Activated CD4-positive, alpha-beta T cell treated with anti-CD3 and anti-CD28 coated beads, Interleukin-2, amount 50 U/mL, for 1 hour (primary cell): ENCODE measurements at regions not wholly inside any gene's neighbourhood (a gene's known extent, or its start where the extent isn't known, plus 50 kb on each side); places are given as distances from the start of the nearest gene placed in this dataset.
"Not testable (repeated sequence)": the region's sequence is repeated elsewhere in the genome, so short reads cannot be mapped to it uniquely, and the experiment has no call there.

Experiments used
- DNase-seq: peaks from one replicate; pipeline ENCODE4 v3.0.0-alpha.2; 2020

GRCh38 chr2:234405462-234405861, 91.4 kb downstream of the ARL4C start:
- DNase-seq: no peak

- no peak for DNase-seq
These were observed 91.9 kb downstream of the ARL4C start for GRCh38 chr2:234404957-234405356.

- no peak for DNase-seq
These were observed 93.1 kb downstream of the ARL4C start for GRCh38 chr2:234403751-234404150.

GRCh38 chr2:234403074-234403473, 93.8 kb downstream of the ARL4C start:
- no peak for DNase-seq

GRCh38 chr2:234401426-234401825, 95.5 kb downstream of the ARL4C start:
- no peak for DNase-seq

GRCh38 chr2:234399451-234400246, 97.2 kb downstream of the ARL4C start:
- DNase-seq: no peak

- no peak for DNase-seq
These were observed 98.3 kb downstream of the ARL4C start for GRCh38 chr2:234398531-234398930.

- DNase-seq: no peak
These were observed 100.9 kb downstream of the ARL4C start for GRCh38 chr2:234395891-234396420.

GRCh38 chr2:234394450-234394849, 102.4 kb downstream of the ARL4C start:
- DNase-seq: no peak

- DNase-seq: no peak
These were observed 103.5 kb downstream of the ARL4C start for GRCh38 chr2:234393354-234393753.

GRCh38 chr2:234392041-234392615, 104.8 kb downstream of the ARL4C start:
- no peak for DNase-seq

GRCh38 chr2:234391625-234392024, 105.3 kb downstream of the ARL4C start:
- no peak for DNase-seq

- not testable (repeated sequence) for DNase-seq
These were observed 107.2 kb downstream of the ARL4C start for GRCh38 chr2:234389661-234390060.

- no peak for DNase-seq
These were observed 108.3 kb downstream of the ARL4C start for GRCh38 chr2:234388591-234388990.

GRCh38 chr2:234386971-234387370, 109.9 kb downstream of the ARL4C start:
- DNase-seq: no peak

GRCh38 chr2:234382131-234382530, 114.8 kb downstream of the ARL4C start:
- DNase-seq: no peak

- DNase-seq: not testable (repeated sequence)
These were observed 117.9 kb downstream of the ARL4C start for GRCh38 chr2:234378958-234379357.

GRCh38 chr2:234378440-234378839, 118.4 kb downstream of the ARL4C start:
- DNase-seq: no peak

- no peak for DNase-seq
These were observed 119.0 kb downstream of the ARL4C start for GRCh38 chr2:234377761-234378391.

GRCh38 chr2:234376229-234376628, 120.7 kb downstream of the ARL4C start:
- no peak for DNase-seq

GRCh38 chr2:234375176-234375880, 121.6 kb downstream of the ARL4C start:
- no peak for DNase-seq

- no peak for DNase-seq
These were observed 122.1 kb downstream of the ARL4C start for GRCh38 chr2:234374736-234375135.

GRCh38 chr2:234374150-234374508, 122.8 kb downstream of the ARL4C start:
- no peak for DNase-seq
